GM20431 (cell line): ENCODE measurements at regions not wholly inside any gene's neighbourhood (a gene's known extent, or its start where the extent isn't known, plus 50 kb on each side); places are given as distances from the start of the nearest gene placed in this dataset.

Source experiments
- in situ Hi-C: fragments of 300-500 bp; cut with MseI, MboI; formaldehyde crosslinking; loops from one replicate; pipeline ENCODE4 v1.15.0; 2020; ENCODE audit warnings: low sequenced_read_pairs; ENCODE audit not compliant: unreplicated experiment

- in situ Hi-C loops = no loop called here
These were observed 567.5 kb upstream of the CCDC54 start for GRCh38 chr3:106809623-106810299.

DNA sequence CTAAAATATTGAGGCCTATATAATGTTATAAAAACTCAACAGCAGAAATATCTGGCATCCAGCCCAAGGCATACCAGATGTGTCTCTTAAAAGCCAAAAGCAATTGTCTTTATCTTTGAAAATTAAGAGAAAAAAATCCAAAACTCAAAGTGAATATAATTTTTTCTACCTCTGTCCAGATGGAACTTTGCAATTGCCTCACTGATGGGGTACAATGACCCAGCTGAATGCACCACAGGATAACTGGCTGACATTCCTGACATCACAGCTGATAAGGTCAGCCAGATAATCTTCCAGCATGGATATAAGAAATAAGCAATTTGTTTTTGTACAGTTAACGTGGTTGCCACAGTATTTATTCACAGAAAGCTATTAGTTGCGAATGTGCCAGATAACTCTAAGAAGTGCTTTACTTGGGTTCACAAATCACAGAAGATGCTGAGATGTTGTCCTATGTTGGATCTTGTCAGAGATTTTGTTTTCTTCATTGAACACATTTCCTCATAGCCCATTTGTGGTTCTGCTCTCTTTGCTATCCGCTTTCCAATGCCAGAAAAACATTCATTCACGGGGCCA lies 566.9 kb upstream of the CCDC54 start:
- in situ Hi-C loops = no loop called here

DNA sequence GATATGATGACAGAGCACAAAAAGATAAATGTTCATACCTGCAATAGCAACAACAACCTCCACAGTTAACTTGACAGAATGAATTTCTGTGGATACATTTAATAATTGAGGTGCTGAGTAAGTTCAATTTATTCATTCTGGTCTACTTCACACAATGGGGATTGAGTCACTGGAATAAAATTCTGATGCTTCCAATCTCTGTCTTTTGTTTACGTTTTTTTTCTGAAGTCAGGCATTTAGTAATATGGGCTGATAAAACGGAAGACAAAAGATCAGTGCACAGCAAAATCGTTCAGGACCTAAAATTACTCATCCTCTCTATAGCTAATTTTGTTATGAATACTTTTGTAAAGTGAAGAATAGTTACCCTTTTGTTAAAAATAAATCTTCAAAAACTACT lies 565.9 kb upstream of the CCDC54 start:
- in situ Hi-C loops = no loop called here

DNA sequence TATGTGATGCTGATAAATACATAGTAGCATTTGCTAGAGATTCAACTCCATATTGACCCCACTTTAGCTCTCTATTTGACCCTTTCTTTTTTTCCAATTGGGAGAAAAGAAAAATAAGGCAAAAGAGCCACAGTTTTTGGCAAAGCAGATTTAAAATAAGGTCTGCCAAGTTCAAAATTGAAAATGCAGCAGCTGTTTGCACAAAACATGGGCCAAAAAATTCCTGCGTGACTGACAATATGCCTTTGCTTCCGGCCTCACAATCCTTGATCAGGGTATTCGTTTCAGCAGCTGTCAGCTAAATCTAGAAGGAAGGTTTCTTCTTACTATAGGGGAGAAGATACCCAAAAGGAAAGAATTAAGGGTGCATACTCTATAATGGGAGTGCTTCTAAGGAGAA lies 563.5 kb upstream of the CCDC54 start:
- in situ Hi-C loops = no loop called here

GRCh38 chr3:106814231-106814630 lies 563.0 kb upstream of the CCDC54 start:
- in situ Hi-C loops = no loop called here

- in situ Hi-C loops = no loop called here
These were observed 560.4 kb upstream of the CCDC54 start for GRCh38 chr3:106816838-106817237.

GRCh38 chr3:106817706-106818105 lies 559.5 kb upstream of the CCDC54 start:
- in situ Hi-C loops = no loop called here

DNA sequence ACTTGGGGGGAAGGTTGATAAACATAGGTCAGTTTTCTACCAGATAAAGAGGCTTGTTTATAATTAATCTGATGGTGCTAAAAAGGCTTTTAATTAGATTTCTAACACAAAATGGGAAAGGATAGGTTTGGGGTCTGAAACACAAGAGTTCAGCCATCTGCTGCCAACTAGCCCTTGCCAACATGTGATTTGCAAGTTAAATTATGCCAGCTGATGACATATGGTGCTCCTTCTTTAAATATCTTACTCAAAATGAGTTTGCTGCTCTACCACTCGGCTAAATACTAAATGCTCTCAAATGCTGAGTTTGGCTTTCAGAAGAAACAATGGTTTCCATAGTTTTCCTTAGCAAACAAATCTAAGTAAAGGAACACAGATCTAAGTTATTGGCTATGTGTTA lies 557.8 kb upstream of the CCDC54 start:
- in situ Hi-C loops = no loop called here

DNA sequence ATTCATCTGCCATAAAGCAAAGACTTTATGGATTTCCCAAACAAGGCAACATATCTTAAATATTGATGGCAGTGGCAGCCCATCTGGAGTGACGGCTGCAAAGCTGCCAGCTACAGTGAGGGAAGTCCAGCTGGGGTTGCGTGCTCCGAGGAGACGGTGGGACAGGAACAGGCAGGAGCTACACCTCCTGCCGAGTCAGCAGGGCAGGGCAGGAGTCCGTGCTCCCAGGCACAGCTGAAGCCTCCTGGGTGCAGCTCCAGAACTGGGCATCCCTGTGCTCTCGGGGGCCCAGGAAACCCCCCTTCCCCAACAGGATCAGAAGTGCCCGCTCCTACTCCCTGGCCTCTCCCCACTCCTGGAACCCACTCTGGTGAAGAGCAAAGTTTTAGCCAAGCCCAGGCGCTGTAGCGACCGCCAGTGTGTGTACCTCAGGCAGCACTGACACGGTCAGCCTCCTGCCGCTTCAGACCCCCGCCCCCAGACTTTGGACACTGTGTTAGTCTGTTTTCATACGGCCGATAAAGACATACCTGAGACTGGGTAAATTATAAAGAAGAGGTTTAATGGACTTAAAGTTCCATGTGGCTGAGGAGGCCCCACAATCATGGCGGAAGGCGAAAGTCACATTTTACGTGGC lies 556.4 kb upstream of the CCDC54 start:
- in situ Hi-C loops = no loop called here

- in situ Hi-C loops = no loop called here
These were observed 555.4 kb upstream of the CCDC54 start for GRCh38 chr3:106821801-106822200.

DNA sequence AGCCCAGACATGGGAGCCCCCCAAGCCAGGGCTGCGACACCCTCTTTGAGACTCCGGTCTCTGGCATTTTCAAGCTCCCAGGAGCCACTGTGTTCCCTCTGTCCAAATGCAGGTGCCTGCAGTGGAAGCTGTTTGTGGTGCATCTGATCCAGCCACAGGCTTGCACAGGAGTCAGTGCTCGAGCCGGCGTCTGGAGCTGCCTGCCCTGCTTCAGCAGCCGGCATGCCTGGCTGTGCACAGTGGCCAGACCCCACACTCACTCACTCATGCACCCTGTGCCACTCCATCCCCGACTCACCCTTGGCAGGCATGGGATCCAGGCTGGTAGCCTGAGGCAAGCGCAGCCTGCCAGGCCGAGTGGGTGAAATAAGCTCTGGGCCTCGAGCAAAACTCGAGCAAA lies 555.0 kb upstream of the CCDC54 start:
- in situ Hi-C loops = no loop called here

- in situ Hi-C loops = no loop called here
These were observed 553.5 kb upstream of the CCDC54 start for GRCh38 chr3:106823701-106824100.

GRCh38 chr3:106824856-106825255 lies 552.4 kb upstream of the CCDC54 start:
- in situ Hi-C loops = no loop called here

- in situ Hi-C loops = no loop called here
These were observed 551.2 kb upstream of the CCDC54 start for GRCh38 chr3:106825962-106826605.

GRCh38 chr3:106826791-106827311 lies 550.4 kb upstream of the CCDC54 start:
- in situ Hi-C loops = no loop called here

DNA sequence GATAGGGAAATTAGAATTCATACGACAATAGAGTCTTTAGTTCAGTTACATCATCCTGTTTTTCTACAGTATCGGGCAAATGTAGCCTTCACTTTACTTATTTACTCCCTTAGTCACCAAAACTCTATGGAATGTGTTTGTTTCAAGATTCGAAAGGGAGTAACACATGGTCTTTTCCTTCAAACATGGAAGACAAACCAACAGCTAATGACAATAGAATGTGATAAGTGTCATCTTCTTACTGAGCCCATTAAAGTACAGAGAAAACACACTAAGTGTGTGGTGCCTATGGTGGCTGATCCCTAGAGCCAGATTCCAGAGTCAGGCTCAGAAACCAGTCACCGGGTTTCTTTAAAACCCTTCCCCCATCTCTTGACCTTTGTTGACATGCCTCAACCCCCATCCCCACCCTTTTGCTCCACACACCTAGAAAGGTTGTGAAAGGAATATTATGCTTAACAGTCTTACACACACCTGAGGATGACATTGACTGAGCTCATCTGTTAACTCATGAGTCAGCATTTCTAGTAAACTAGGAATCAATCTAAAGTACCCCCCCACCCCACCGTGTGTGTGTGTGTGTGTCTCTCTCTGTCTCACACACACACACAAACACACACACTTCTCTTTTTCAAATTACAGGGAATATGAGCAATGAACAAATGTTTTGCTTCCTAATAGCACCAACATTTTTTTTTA lies 549.6 kb upstream of the CCDC54 start:
- in situ Hi-C loops = no loop called here

- in situ Hi-C loops = no loop called here
These were observed 548.0 kb upstream of the CCDC54 start for GRCh38 chr3:106829206-106829605.

DNA sequence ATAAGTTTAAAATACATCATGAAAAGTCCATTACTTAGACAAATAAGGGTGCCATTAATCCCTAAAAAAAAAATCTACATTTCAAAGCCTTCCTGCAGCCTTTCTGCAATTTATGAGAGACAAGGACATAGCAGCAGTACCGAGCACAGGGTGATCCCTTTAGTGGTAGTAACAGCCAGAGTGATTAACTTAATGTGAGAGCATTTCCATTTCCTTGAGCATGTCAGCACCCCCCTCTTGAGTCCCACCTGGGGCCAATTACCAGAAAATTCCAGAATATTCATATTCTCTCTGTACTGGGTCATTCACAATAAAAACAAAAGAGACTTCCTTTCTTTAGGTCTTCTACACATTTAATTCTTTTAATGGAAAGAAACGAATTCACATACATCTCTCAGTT lies 546.9 kb upstream of the CCDC54 start:
- in situ Hi-C loops = no loop called here

GRCh38 chr3:106836906-106837305 lies 540.3 kb upstream of the CCDC54 start:
- in situ Hi-C loops = no loop called here

DNA sequence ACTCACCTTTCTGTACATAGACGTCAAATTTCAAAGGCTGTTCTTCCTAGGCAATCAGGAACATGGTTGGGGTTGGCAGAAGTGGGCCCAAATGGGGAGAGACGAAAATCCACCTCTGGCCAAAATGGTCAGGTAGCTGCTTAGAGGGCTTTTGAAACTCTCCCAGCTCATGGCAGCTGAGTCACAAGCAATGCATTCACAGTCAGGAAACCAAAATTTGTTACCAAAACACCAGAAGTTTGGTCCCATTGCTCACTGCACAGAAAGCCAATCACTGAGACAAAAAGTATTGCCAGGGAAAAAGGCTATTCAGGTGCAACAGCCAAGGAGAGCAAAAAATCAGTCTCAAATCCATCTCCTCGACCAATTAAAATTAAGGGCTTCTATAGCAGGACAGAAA lies 539.6 kb upstream of the CCDC54 start:
- in situ Hi-C loops = no loop called here
